ENCODE measurements at regions not wholly inside any gene's neighbourhood (a gene's known extent, or its start where the extent isn't known, plus 50 kb on each side); places are given as distances from the start of the nearest gene placed in this dataset.

- no peak for DNase-seq
Measured at GRCh38 chr6:166009385-166010031, 158.1 kb downstream of the TBXT start.

DNA sequence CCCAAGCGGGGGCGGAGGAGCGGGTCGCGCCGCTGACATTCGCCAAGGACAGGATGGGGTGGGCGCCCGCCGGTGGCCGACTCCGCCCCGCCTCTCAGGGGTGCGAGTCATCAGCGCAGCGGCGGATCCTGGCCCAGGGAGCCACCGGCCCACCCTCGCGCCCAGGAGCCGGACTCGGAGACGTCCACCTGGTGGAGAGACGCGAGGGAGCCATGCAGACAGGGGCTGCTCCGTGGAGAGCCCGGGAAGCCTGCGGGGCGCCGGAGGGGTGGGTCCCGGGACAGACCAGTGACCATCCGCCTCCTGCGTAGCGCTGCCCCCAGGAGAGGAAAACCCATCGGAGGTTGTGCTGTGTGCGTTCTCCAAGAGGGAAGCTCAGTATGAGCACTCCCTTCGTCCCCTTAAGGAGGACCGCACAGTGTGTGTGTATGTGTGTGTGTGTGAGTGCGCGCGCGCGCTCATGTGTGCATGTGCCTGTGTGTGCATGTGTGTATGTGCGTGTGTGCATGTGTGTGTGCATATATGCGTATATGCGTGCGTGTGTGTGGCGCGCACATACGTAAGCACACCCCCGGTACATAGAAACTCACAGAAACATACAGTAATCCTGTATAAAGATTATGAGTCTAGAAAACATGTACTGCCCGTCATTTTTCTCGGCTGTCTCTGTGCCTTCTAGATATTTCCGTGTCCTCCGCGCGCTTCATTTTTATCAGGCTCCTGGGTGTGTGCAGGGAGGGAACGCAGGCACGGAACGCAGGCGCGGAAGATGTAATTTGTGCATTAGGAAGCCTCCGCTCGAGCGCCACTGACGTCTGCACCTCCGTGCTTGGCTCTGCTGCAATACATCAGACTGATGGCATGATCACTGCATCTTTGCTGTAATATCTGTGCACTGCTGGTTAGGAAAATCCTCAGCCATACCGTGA lies 158.9 kb downstream of the TBXT start:
- DNase-seq = peak; percentile 79

GRCh38 chr6:166007349-166008263 lies 160.0 kb downstream of the TBXT start:
- DNase-seq = peak; percentile 60

GRCh38 chr6:166006900-166007301 lies 160.8 kb downstream of the TBXT start:
- peak; percentile 48 for DNase-seq

DNA sequence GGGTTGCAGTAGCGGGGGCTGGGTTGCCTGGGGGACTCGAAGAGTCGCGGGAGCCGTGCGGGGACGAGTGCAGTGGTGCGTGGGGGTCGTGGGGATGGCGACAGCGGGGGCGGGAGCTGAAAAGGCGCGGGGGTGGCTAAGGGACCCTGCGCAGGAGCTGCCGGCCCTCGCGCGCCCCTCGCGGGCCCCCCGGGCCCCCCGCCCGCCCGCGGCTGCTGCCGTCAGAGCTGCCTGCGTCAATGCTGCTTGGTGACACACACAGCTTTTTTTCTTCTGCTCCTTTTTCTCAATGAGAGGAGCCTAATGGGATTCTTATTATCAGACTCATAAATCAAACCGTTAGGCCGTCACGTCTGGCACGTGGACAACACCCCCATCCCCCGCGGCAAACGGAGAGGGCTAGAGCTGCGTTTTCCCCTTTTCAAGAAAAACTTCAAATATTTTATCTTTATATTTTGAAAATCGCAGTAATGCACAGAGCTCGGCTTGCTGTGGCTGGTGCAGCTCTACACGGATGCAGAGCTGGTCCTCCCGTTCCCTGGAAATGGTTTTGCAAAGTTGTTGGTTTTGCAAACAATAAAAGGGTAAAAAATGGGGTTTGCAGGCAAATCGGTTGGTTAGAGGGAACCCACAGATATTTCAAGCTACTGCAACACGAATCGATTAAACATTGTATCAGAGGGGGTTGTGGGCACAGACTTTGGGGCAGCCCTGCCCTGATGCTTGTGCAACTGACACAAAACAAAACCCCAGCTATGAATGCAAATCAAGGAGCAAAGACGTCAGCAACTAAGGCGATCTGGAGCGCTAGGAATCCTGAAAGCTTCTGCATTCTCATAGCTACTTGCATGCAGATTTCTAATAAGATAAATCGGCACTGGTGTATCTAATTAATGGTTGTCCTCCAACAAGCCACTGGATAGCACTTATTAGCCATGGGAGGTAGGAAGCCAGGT lies 161.4 kb downstream of the TBXT start:
- DNase-seq = peak; percentile 75

GRCh38 chr6:166005401-166005943 lies 162.2 kb downstream of the TBXT start:
- DNase-seq = peak; percentile 87

- DNase-seq = no peak
Measured at GRCh38 chr6:166004876-166005275, 162.8 kb downstream of the TBXT start.

GRCh38 chr6:166004471-166004870 lies 163.2 kb downstream of the TBXT start:
- no peak for DNase-seq

DNA sequence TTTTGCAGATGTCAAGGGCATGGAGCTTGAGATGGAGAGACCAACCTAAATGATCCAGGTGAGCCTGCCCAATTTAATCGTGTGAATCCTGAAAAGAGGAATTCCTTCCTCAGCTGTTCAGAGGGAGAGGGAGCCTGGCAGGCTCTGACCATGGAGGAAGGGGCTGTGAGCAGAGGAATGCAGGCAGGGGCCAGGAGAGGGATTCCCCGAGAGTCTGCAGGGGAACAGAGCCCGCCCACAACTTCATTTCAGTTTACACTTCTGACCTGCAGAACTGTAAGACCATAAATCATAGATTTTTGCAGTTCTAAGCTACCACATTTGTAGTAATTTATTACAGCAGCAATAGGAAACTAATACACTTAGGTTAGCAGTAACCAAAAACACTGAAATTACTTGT lies 164.1 kb downstream of the TBXT start:
- no peak for DNase-seq

- no peak for DNase-seq
Measured at GRCh38 chr6:166001359-166001758, 166.3 kb downstream of the TBXT start.

GRCh38 chr6:165999279-165999678 lies 168.4 kb downstream of the TBXT start:
- no peak for DNase-seq

DNA sequence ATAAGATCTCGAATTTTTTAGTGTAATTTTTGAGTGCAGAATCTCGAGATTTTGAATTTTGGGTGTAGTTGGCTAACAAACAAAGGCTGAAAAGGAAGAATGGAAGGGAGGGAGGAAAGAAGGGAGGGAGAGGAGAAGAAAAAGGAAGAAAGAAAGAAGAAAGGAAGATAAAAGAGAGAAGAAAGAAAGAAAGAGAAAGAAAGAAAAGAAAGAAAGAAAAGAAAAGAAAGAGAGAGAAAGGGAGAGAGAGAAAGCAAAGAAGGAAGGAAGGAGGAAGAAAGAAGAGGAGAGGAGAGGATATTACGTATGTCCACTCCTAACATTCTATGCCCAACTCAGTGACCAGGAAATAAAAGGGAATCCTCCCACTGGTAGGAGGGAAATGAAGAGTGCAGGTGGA lies 169.6 kb downstream of the TBXT start:
- no peak for DNase-seq

GRCh38 chr6:165991341-165991740 lies 176.3 kb downstream of the TBXT start:
- no peak for DNase-seq

GRCh38 chr6:165990216-165990615 lies 177.4 kb downstream of the TBXT start:
- DNase-seq = no peak

DNA sequence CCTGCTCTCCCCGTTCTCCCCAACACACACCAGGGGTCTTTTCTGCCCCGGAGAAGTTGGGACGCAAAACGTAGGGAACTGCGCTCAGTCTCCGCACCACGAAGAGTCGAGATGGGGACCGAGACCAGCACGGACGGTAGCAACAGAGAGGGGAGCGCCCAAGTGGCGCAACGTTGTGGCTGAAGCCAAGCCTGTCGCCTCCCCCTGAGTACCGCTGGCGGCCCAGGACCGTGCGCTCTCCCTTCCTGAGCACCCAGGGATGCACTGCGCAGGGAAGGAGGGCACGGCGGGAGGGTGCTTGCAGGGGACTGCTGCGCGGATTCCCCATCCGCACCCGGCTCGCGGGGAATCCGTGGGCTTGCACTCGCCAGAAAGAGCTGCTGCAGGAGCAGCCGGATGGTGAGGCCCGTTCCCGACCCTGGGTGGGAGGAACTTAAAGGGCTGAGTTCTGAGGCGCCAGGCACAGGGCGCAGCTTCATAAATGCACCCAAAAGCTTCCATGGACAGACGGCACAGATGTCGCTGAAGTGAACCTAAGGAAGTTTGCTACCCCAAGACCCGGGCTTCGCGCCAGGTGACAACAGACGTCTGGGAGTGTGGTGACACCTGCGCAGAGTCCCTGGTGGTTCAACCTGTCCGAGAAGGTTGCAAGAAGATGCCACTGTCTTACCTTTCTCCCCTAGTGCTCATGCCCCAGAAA lies 178.7 kb downstream of the TBXT start:
- peak; percentile 65 for DNase-seq

GRCh38 chr6:165988302-165988756 lies 179.3 kb downstream of the TBXT start:
- no peak for DNase-seq

- peak; percentile 84 for DNase-seq
Measured at GRCh38 chr6:165987483-165988301, 180.0 kb downstream of the TBXT start.

DNA sequence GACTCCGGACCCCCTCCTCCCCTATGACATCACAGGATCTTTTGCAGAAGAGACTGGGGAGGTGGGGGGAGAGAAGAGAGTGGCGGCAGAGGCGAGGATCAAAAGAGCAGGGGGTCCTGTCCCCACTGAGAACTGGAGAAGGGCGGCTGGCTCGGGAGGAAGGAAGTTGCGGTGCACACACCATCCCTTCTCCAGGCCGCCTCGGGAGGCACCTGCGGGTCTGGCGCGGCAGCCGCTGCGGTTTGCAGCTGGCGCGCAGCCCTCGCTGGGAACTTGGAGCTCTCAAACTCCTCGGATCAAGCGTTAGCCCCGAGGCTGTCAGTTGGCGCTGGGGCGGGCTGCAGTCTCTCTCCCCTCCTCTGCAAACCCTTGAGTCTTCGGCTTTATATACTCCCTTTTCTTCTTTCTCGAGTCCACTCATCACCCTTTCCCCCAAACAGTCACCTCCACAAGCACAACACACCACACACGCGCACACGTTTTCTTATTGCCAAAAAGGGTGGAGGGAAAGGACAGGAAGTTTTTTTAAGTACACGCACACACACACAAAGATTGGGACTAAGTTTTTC lies 180.7 kb downstream of the TBXT start:
- DNase-seq = peak; percentile 61

- peak; percentile 23 for DNase-seq
Measured at GRCh38 chr6:165986311-165986913, 181.2 kb downstream of the TBXT start.

All from right kidney (tissue), 1 donor.